ENCODE measurements at regions not wholly inside any gene's neighbourhood (a gene's known extent, or its start where the extent isn't known, plus 50 kb on each side); places are given as distances from the start of the nearest gene placed in this dataset.

GRCh38 chr12:77630344-77630743 is 200.3 kb upstream of the NAV3 start:
- TF ChIP-seq TCF7L2 (IDR thresholded peaks at IDR 0.05; ENCODE audit: borderline replicate concordance, low read depth, low read length) = no peak
- no peak for TF ChIP-seq KLF16 (tag by site-specific recombination; IDR thresholded peaks at IDR 0.05)
- TF ChIP-seq CTCF (tag by site-specific recombination; IDR thresholded peaks at IDR 0.05) = no peak
- TF ChIP-seq ZNF544 (tag by site-specific recombination; IDR thresholded peaks at IDR 0.05) = no peak
- no peak for TF ChIP-seq ZNF274 (IDR thresholded peaks at IDR 0.05; ENCODE audit: low read length)
- TF ChIP-seq ZNF274 (tag by site-specific recombination; IDR thresholded peaks at IDR 0.05; ENCODE audit: borderline replicate concordance) = no peak
- TF ChIP-seq ZNF629 (tag by site-specific recombination; IDR thresholded peaks at IDR 0.05) = no peak
- TF ChIP-seq REPIN1 (tag by site-specific recombination; IDR thresholded peaks at IDR 0.05; ENCODE audit: low read depth) = no peak
- no peak for TF ChIP-seq ZNF174 (tag by site-specific recombination; IDR thresholded peaks at IDR 0.05)
- TF ChIP-seq ZNF558 (tag by site-specific recombination; IDR thresholded peaks at IDR 0.05) = no peak
- no peak for TF ChIP-seq PRDM4 (tag by site-specific recombination; IDR thresholded peaks at IDR 0.05)
- no peak for TF ChIP-seq ZNF324 (tag by site-specific recombination; IDR thresholded peaks at IDR 0.05)
- TF ChIP-seq ZNF510 (tag by site-specific recombination; IDR thresholded peaks at IDR 0.05; ENCODE audit: insufficient replicate concordance) = no peak
- no peak for TF ChIP-seq ZNF202 (tag by site-specific recombination; IDR thresholded peaks at IDR 0.05; ENCODE audit: borderline replicate concordance)

All from HEK293 (cell line).